ENCODE measurements at regions not wholly inside any gene's neighbourhood (a gene's known extent, or its start where the extent isn't known, plus 50 kb on each side); places are given as distances from the start of the nearest gene placed in this dataset.

DNA sequence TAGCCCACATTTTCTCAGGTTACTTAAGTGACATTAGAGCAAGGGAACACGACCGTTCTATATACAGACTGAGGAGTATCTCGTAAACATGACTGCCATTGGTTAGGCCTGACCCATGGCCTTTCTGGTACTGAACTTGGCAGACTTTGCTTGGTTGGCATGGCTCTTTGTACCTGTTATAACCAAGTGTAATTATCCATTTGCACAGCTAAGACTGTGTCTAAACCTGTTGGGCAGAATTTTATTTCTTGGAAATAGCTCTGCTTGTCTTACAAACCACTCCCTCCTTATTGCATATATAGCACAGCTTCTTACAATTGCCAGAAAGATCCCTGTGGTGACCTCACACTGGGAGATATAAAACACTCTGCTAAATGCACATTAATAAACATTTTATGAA lies 106.9 kb downstream of the P2RY1 start:
- TF ChIP-seq EHMT2 (IDR thresholded peaks at IDR 0.05; ENCODE audit: low read depth) (no peak), BHLHE40 (IDR thresholded peaks at IDR 0.05; ENCODE audit: low read depth, low read length) (no peak), PHF8 (IDR thresholded peaks at IDR 0.05; ENCODE audit: borderline replicate concordance, low read depth) (no peak)
- TF ChIP-seq, protein P1, sequence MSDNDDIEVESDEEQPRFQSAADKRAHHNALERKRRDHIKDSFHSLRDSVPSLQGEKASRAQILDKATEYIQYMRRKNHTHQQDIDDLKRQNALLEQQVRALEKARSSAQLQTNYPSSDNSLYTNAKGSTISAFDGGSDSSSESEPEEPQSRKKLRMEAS (IDR thresholded peaks at IDR 0.05) = no peak
